ENCODE measurements at regions not wholly inside any gene's neighbourhood (a gene's known extent, or its start where the extent isn't known, plus 50 kb on each side); places are given as distances from the start of the nearest gene placed in this dataset.

DNA sequence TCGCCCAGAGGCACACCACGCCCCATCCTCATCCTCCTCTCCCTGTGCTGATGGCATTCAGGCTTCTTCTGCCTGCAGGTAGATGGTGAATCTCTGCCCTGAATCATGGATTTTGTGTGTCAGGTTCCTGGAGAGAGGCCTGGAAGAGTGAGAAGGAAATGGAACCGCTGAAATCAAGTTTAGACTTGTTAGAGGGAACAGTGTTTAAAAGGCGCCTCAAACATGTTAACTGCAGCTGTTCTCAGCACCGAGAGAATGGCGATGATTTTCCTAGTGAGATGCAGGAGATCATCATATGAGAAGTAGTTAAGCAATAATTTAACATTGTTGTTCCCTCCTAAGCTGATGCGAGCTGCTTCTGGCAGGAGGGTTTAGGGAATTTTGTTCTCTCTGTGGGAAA, 744.4 kb upstream of the EEF2KMT start:
- ATAC-seq (no peak), DNase-seq (no peak)
- intact Hi-C loops (cut with DNase I) = no loop called here

DNA sequence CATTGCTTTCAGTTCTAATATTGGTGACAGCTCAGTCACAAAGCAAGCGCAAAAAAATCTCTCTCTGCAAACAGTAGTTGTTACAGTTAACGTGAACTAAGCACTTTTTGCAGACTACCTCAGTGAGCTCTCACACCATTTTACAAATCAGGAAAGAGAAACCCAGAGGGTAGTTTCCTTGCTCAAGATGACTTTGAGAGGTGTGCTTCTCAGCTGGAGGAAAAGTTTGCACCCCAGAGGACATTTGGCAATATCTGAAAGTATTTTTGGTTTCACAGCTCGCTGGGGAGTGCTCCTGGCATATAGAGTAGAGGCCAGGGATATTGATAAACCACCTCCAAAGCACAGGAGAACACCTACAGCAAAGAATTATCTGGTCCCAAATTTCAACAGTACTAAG, 741.1 kb upstream of the EEF2KMT start:
- intact Hi-C loops (cut with DNase I) = loop anchor here in 1 of 10 donors (10.0 kb wide), 1 partner anchor 56 kb away; no protein-coding TSS in a partner anchor
- ATAC-seq = no peak
- TF ChIP-seq, protein P1, sequence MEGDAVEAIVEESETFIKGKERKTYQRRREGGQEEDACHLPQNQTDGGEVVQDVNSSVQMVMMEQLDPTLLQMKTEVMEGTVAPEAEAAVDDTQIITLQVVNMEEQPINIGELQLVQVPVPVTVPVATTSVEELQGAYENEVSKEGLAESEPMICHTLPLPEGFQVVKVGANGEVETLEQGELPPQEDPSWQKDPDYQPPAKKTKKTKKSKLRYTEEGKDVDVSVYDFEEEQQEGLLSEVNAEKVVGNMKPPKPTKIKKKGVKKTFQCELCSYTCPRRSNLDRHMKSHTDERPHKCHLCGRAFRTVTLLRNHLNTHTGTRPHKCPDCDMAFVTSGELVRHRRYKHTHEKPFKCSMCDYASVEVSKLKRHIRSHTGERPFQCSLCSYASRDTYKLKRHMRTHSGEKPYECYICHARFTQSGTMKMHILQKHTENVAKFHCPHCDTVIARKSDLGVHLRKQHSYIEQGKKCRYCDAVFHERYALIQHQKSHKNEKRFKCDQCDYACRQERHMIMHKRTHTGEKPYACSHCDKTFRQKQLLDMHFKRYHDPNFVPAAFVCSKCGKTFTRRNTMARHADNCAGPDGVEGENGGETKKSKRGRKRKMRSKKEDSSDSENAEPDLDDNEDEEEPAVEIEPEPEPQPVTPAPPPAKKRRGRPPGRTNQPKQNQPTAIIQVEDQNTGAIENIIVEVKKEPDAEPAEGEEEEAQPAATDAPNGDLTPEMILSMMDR (IDR thresholded peaks at IDR 0.05) = no peak
- no peak for TF ChIP-seq POLR2A (IDR thresholded peaks at IDR 0.05)
- H3K27me3 ChIP-seq = peaks cover 0 to 8% (median 0%) of the 10 kb centered on the region in 9 donors
- 64 to 77% (median 67%) methylated on average over 3 of the region's 3 CpGs for WGBS, 4 donors
- peaks cover 0 to 3% (median 0%) of the 10 kb centered on the region in 12 donors for H3K9me3 ChIP-seq
- no peaks in the 10 kb centered on the region for H3K4me1 ChIP-seq
- no peak overlapping the region for H3K4me3 ChIP-seq
- H3K27ac ChIP-seq = no peak overlapping the region
- H3K36me3 ChIP-seq = no peaks in the 10 kb centered on the region
- no peak for DNase-seq

More for the DNA sequence above, 744.4 kb upstream of the EEF2KMT start:
- H3K4me3 ChIP-seq = no peak overlapping the region
- H3K27ac ChIP-seq = no peak overlapping the region
- H3K36me3 ChIP-seq = no peaks in the 10 kb centered on the region
- no peak for TF ChIP-seq POLR2A (IDR thresholded peaks at IDR 0.05)
- TF ChIP-seq, protein P1 (IDR thresholded peaks at IDR 0.05) = no peak
- peaks cover 0 to 8% (median 0%) of the 10 kb centered on the region in 9 donors for H3K27me3 ChIP-seq
- 74 to 80% (median 78%) methylated on average over 7 of the region's 7 CpGs for WGBS, 4 donors
- H3K9me3 ChIP-seq = peaks cover 0 to 3% (median 0%) of the 10 kb centered on the region in 12 donors
- H3K4me1 ChIP-seq = no peaks in the 10 kb centered on the region

DNA sequence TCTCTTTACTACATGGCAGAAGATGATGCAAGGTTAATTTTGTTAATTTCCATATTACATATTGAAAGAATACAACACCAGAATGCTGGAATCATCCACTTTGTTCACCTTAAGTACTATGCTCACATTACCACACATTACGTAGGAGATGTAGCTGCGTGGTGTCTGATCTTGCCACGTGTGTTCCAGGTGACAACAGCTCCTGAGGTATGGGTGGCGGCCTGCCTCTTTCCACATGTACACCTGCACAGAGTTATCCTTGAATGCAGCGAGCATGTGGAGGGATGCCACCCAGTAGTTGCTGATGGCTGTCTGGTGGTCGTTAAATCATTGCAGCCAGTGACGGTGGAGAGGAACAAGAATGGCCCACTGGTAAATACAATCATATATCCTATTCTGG, 740.5 kb upstream of the EEF2KMT start:
- DNase-seq = no peak
- no peaks in the 10 kb centered on the region for H3K36me3 ChIP-seq
- H3K4me3 ChIP-seq = no peak overlapping the region
- intact Hi-C loops (cut with DNase I) = loop anchor here in 1 of 10 donors (10.0 kb wide), 1 partner anchor 57 kb away; no protein-coding TSS in a partner anchor
- 80 to 84% (median 80%) methylated on average over 7 of the region's 7 CpGs for WGBS, 4 donors
- no peak for ATAC-seq
- peaks cover 0 to 2% (median 0%) of the 10 kb centered on the region in 9 donors for H3K27me3 ChIP-seq
- TF ChIP-seq POLR2A (IDR thresholded peaks at IDR 0.05) = no peak
- TF ChIP-seq, protein P1 (IDR thresholded peaks at IDR 0.05) = no peak
- no peaks in the 10 kb centered on the region for H3K4me1 ChIP-seq
- peaks cover 0 to 3% (median 0%) of the 10 kb centered on the region in 12 donors for H3K9me3 ChIP-seq
- H3K27ac ChIP-seq = no peak overlapping the region

DNA sequence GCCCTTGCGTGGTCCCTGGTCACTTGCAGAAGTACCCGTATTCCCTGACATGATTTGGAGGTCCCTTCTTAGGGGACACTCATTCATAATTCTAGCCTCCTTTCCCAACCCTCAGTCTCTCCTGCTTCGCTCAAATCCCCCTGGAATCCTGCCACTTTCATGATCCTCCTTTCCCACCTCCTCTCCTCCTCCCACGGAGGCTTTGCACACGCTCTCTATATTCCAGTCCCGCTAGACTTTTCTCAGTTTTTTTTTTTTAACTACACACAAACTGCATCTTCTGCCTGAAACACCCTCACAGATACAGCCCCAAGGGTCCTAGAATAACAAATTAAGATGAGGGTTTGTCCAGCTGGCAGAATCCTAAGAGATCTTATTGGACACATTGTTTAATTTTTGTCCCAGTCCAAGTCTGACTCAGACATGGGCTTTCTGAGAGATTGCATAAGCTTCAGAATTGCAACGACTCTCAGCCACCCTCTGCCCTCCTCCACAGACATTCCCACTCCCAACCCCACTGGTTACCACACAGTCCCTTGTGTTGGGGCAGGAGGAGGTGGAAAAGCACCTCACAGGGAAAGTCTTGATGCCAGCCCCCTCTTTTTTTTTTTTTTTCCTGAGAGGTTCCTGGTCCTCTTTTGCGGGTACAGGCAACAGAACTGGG, 739.5 kb upstream of the EEF2KMT start:
- Histone ChIP-seq H3K27me3 (no peaks in the 10 kb centered on the region), H3K4me3 (no peak overlapping the region), H3K27ac (no peak overlapping the region), H3K36me3 (no peaks in the 10 kb centered on the region), H3K9me3 (peaks cover 0 to 3% (median 0%) of the 10 kb centered on the region in 12 donors), H3K4me1 (no peaks in the 10 kb centered on the region)
- intact Hi-C loops (cut with DNase I) = loop anchor here in 1 of 10 donors (10.0 kb wide), 1 partner anchor 58 kb away; no protein-coding TSS in a partner anchor
- no peak for DNase-seq
- TF ChIP-seq, protein P1 (IDR thresholded peaks at IDR 0.05) = no peak
- no peak for TF ChIP-seq POLR2A (IDR thresholded peaks at IDR 0.05)
- no peak for ATAC-seq
- 66 to 79% (median 68%) methylated on average over 8 of the region's 8 CpGs for WGBS, 4 donors

Measured in heart left ventricle (tissue), 16 donors.